ENCODE measurements at regions not wholly inside any gene's neighbourhood (a gene's known extent, or its start where the extent isn't known, plus 50 kb on each side); places are given as distances from the start of the nearest gene placed in this dataset.

GRCh38 chr16:63008688-63009087 is 972.5 kb upstream of the CDH8 start:
- DNase-seq (ENCODE audit: low read depth in 2 of 2) = no peak

GRCh38 chr16:63005356-63005755 is 969.1 kb upstream of the CDH8 start:
- DNase-seq (ENCODE audit: low read depth in 2 of 2) = no peak

- DNase-seq (ENCODE audit: low read depth in 2 of 2) = no peak
Measured at GRCh38 chr16:62989480-62989879, 953.2 kb upstream of the CDH8 start.

DNA sequence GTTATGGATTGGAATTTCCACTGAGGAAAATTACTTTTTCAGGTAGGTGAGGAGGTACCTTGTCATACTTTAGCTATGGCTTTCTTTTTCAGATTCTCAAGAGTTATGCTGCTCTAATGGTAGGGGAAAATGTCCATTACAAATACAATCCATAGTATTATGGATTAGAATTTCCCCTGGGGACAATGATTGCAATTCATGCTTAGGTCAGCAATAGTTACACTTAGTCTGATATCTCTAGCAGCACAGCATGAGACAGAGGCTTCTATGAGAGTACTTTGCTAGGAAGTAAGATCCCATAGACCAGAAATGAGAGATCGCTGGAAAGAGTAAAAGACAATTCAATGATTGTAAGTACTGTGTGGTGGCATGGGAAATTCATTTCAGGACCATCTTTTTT is 949.5 kb upstream of the CDH8 start:
- DNase-seq (ENCODE audit: low read depth in 2 of 2) = no peak

GRCh38 chr16:62978451-62978850 is 942.2 kb upstream of the CDH8 start:
- no peak for DNase-seq (ENCODE audit: low read depth in 2 of 2)

- DNase-seq (ENCODE audit: low read depth in 2 of 2) = no peak
Measured at GRCh38 chr16:62977876-62978275, 941.6 kb upstream of the CDH8 start.

GRCh38 chr16:62974424-62974823 is 938.2 kb upstream of the CDH8 start:
- no peak for DNase-seq (ENCODE audit: low read depth in 2 of 2)

GRCh38 chr16:62970851-62971250 is 934.6 kb upstream of the CDH8 start:
- no peak for DNase-seq (ENCODE audit: low read depth in 2 of 2)

DNA sequence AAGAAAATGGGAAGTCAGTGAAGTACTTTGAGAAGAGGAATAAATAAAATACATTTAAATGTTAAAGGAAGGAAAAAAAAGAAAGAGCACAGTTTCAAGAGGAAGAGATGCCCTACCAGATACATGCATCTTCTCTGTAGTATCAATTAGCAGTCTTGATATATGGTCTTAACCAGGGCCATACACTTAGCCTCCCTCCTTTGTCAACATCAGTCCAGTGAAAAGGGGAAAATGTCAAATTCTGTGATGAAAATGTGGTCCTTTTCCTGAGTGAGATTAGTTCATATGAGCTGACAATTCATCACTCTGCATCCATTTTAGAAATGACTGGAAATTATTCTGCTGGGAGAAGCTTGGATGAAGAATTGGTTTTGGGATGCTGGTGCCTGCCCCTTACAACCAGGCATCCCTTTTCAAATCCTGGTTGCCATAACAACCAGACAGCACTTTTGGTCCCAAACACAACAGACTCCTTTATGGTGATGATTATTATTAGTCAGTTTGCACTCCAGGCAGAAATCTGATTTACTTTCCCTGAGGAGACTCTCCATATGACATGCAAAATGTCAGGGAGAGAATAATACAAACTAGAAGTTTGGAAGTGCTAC is 933.6 kb upstream of the CDH8 start:
- DNase-seq (ENCODE audit: low read depth in 2 of 2) = no peak

GRCh38 chr16:62967611-62968010 is 931.4 kb upstream of the CDH8 start:
- DNase-seq (ENCODE audit: low read depth in 2 of 2) = no peak

- no peak for DNase-seq (ENCODE audit: low read depth in 2 of 2)
Measured at GRCh38 chr16:62967163-62967562, 930.9 kb upstream of the CDH8 start.

DNA sequence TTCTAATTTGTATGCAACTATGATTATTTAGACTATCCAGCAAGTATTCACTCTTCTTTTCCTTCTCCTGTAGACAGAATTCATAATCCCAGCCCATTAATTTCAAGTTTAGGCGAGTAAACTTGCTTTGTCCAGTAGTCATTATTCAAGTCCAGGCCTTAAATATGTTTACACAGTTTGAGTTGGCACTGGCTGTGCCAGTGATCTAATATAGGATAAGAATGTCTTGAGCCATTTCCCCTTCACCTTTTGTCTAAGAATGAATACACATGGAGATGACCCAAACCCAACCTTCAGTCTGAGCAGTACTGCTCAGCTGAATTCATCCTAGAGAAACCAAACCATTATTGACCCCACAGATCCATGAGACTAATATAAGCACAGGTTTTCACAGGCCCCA is 930.4 kb upstream of the CDH8 start:
- DNase-seq (ENCODE audit: low read depth in 2 of 2) = no peak

DNA sequence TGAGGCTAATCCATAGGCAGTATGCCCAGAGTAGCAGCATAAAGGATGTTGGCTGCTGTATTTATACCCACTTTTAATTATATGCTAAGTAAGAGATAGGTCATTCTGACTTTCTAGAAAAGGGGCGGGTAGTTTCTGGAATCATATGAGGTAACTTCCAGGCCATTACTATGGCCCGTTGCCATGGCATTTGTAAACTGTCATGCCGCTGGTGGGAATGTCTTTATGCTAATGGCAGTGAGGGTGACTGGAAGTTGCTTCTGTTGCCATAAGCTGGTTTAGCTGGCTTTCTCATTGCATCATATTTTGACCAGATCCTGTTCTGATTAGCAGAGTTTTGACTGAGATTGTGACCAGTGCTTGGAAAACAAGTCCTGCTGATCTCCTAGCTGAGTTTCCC is 929.6 kb upstream of the CDH8 start:
- no peak for DNase-seq (ENCODE audit: low read depth in 2 of 2)

- DNase-seq (ENCODE audit: low read depth in 2 of 2) = no peak
Measured at GRCh38 chr16:62963846-62964245, 927.6 kb upstream of the CDH8 start.

GRCh38 chr16:62955033-62955349 is 918.8 kb upstream of the CDH8 start:
- no peak for DNase-seq (ENCODE audit: low read depth in 2 of 2)

DNA sequence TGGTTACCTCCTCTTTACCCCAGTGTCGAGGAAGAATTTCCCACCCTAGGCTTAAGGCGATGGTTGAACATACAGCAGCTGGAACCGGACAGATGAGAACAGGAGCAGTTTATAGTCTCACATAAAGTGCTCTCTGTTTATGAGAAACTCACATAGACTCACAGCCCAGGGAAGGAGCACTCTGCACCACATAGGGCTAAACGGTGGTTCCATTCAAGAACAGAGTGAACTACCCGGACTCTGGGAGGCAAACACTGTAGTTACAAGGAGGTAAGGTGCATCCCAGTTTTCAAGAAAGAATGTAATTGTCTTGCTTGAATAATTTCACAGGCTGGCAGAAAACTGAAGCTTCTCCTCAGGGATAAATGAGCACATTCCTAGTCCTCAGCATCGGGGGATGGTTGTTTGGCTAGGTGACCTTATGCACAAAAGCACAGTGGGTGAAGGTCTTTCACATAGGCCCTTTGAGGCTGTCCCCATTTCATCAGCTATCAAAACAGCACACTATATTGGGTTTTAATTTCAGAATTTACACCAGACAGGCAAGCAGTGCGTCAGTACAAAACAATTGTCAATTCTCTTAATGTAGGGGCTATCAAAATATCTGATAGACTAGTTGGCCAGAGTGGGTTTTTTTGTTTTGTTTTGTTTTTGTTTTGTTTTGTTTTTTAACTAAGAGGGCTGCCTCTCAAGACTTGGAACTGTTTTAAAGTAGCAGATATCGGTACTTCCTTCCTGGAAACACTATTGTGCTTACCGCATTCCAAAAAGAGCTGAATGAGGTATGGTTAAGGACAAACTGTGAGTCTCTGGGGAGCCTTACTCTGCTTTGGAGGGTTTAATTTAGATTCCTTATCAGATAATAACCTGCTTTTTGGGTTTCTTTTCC is 918.1 kb upstream of the CDH8 start:
- DNase-seq (ENCODE audit: low read depth in 2 of 2) = no peak

GRCh38 chr16:62950351-62950750 is 914.1 kb upstream of the CDH8 start:
- DNase-seq (ENCODE audit: low read depth in 2 of 2) = no peak

DNA sequence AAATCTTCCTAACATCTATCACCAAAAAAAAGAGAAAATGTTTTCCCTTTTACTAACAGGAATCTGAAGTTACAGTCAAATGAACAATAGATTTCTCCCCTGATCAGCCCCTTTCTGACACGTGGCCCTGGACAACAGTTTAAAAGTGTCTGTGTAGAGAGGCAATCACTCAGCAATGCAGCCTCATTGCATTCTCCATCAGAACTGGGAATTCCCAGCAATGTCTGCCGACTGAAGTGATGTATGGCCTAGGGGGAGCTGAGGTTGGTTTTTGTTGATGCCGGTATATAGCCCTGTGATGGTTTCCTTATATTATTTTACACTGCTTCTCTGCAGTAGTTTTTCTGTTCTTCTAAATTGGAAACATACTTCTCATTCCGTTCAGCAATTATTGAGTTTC is 904.3 kb upstream of the CDH8 start:
- no peak for DNase-seq (ENCODE audit: low read depth in 2 of 2)

DNA sequence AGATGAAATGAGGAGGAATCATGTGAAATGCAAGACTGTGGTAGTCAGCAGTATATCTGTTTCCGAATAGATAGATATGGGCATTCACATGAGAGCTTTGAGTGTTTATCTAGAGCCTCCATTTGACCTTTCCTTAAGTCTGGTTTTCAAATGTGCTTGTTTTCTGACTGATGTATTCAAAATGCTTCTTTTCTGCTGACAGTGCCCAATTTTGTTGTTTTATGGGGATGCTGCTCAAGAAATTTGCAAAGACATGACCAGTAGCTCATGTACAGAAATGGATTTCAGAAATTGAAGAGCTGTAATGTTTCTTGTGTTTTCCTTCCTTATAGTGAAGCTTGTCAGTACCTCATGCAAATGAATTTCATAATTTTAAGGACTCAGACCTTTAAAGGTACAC is 903.4 kb upstream of the CDH8 start:
- DNase-seq (ENCODE audit: low read depth in 2 of 2) = no peak

- no peak for DNase-seq (ENCODE audit: low read depth in 2 of 2)
Measured at GRCh38 chr16:62933929-62934328, 897.7 kb upstream of the CDH8 start.

- no peak for DNase-seq (ENCODE audit: low read depth in 2 of 2)
Measured at GRCh38 chr16:62929593-62929992, 893.4 kb upstream of the CDH8 start.

GRCh38 chr16:62927122-62927521 is 890.9 kb upstream of the CDH8 start:
- no peak for DNase-seq (ENCODE audit: low read depth in 2 of 2)

DNA sequence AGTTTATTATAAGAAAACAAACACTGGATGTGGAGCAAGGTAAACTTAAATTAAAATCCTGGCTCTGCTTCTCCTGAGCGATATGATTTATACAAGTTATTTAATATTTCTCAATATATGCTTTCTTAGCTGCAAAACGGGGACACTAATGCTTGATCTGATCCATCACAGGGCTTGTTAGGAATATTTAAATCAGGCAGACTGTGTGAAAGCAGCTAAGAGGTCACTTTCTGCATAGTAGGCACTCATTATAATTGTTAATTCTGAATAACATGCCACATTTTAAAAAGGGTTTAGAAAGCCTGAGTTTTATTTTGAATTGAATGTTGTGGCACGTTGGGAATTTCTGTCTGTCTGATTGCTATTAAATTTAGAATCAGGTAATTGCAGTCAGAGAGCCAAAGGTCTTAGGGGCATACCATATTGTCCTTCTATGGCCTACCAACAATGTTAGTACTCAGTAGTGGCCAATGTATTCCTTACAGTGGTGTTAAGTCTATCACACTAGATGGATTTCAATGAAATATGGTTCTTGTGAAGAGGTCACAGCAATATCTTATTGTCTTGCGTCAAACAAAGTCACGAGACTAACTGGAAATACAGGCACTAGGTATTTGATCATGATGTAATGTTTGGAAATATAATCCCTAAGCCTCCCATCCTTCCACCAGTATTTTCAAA is 890.0 kb upstream of the CDH8 start:
- no peak for DNase-seq (ENCODE audit: low read depth in 2 of 2)

Data from stimulated activated CD4-positive, alpha-beta T cell treated with anti-CD3 and anti-CD28 coated beads, Interleukin-4, amount 100 ng/mL, for 48 hours (primary cell).